GM12878 (cell line): ENCODE measurements at regions not wholly inside any gene's neighbourhood (a gene's known extent, or its start where the extent isn't known, plus 50 kb on each side); places are given as distances from the start of the nearest gene placed in this dataset.

Experiments used
- ATAC-seq: fragments of 200-7000 bp; cut with Tn5 transposase; 3 replicates; pipeline ENCODE4 v1.9.1; 2020; ENCODE audit warnings: mild to moderate bottlenecking, moderate library complexity
- BruUV-seq: library from RNA; stranded (reverse); fragments of 400-500 nt; replicated peaks from 2 replicates; lab custom pipeline; 2021; lab: Mats Ljungman, UMichigan
- CTCF ChIA-PET: fragments of 300-600 bp; sonication (Branson Sonifier 250); formaldehyde crosslinking; extraction: SDS; loops from one replicate; lab custom pipeline; 2021; ENCODE audit warnings: inconsistent platforms; lab: Yijun Ruan, JAX
- POLR2A ChIA-PET: fragments of 350-600 bp; formaldehyde crosslinking; extraction: SDS; loops from one replicate; lab custom pipeline; 2021; ENCODE audit warnings: inconsistent platforms; lab: Charles Lee
- RAD21 ChIA-PET: fragments of 300-600 bp; sonication (Branson Sonifier 250); formaldehyde crosslinking; loops from one replicate; lab custom pipeline; 2023; ENCODE audit warnings: antibody characterized with exemption; ENCODE audit not compliant: unreplicated experiment; lab: Charles Lee
- SMC1A ChIA-PET: fragments of 300-600 bp; sonication (Branson Sonifier 250); formaldehyde crosslinking; loops from one replicate; lab custom pipeline; 2023; ENCODE audit not compliant: unreplicated experiment, uncharacterized antibody; lab: Charles Lee
- DNase-seq: peaks from one replicate; pipeline ENCODE4 v3.0.0-alpha.2; 2011; ENCODE audit warnings: low read depth, low spot score
- FAIRE-seq: peaks from 3 replicates; lab custom pipeline; 2011; peaks lifted over from hg19 to GRCh38; lab: Jason Lieb, UNC
- H2AFZ ChIP-seq: 2 replicates; pipeline ENCODE4 v1.6.0; 2011; ENCODE audit warnings: low read depth, low read length, control low read depth; ENCODE audit not compliant: control insufficient read depth
- H3K27ac ChIP-seq: 2 replicates; pipeline ENCODE4 v1.5.1; 2011; ENCODE audit warnings: control low read depth; ENCODE audit not compliant: control insufficient read depth, insufficient read depth
- H3K27me3 ChIP-seq, 2 experiments: replicated peaks in 1 of 2; 2 replicates each; pipeline versions ENCODE4 v1.6.0 to v1.6.1; 2011; ENCODE audit warnings: low read length in 1 of 2; ENCODE audit not compliant: control insufficient read depth in 2 of 2, insufficient read depth in 2 of 2
- H3K36me3 ChIP-seq, 2 experiments: 2 replicates each; pipeline ENCODE4 v1.5.1; 2011; ENCODE audit warnings: low read length in 1 of 2; ENCODE audit not compliant: control insufficient read depth in 2 of 2, insufficient read depth in 2 of 2
- H3K4me1 ChIP-seq: 2 replicates; pipeline ENCODE4 v1.6.1; 2011; ENCODE audit warnings: mild to moderate bottlenecking, low read length, moderate library complexity, mixed read lengths; ENCODE audit not compliant: control insufficient read depth, insufficient read depth
- H3K4me2 ChIP-seq: 2 replicates; pipeline ENCODE4 v1.6.0; 2011; ENCODE audit warnings: control low read depth; ENCODE audit not compliant: control insufficient read depth, insufficient read depth
- H3K4me3 ChIP-seq: fragments of 200-600 bp; sonication (generic); 2 replicates; pipeline ENCODE4 v1.5.1; 2016
- H3K79me2 ChIP-seq: 2 replicates; pipeline ENCODE4 v1.6.0; 2011; ENCODE audit warnings: low read length; ENCODE audit not compliant: control insufficient read depth, insufficient read depth
- H3K9ac ChIP-seq: 2 replicates; pipeline ENCODE4 v1.8.0; 2011; ENCODE audit warnings: low read length, control low read depth, mixed read lengths; ENCODE audit not compliant: control insufficient read depth, insufficient read depth
- H3K9me3 ChIP-seq: replicated peaks from 3 replicates; pipeline ENCODE4 v1.5.1; 2011; ENCODE audit warnings: mild to moderate bottlenecking, low read length; ENCODE audit not compliant: control insufficient read depth, insufficient read depth
- H4K20me1 ChIP-seq: 2 replicates; pipeline ENCODE4 v1.6.0; 2011; ENCODE audit not compliant: control insufficient read depth, insufficient read depth
- ASH2L ChIP-seq: fragments of 300-600, 200-600 bp; sonication (generic); IDR thresholded peaks from 2 replicates; pipeline ENCODE4 v1.6.1; 2017; ENCODE audit warnings: low read depth, mild to moderate bottlenecking, borderline replicate concordance
- CBX5 ChIP-seq: sonication (generic); IDR thresholded peaks from 2 replicates; pipeline ENCODE4 v1.6.1; 2016; ENCODE audit warnings: low read depth, moderate library complexity, mild to moderate bottlenecking, inconsistent platforms
- ETV6 ChIP-seq, 2 experiments: fragments of 450-650 bp in 1 of 2; IDR thresholded peaks in 1 of 2; conservative IDR thresholded peaks in 1 of 2; 2 replicates each; pipeline ENCODE4 v1.6.1; 2014; ENCODE audit warnings: antibody characterized with exemption in 1 of 2, borderline replicate concordance in 1 of 2, low read depth in 1 of 2, mild to moderate bottlenecking in 1 of 2, moderate library complexity in 1 of 2
- FOS ChIP-seq: IDR thresholded peaks from 3 replicates; pipeline ENCODE4 v1.6.1; 2011; ENCODE audit warnings: borderline replicate concordance; ENCODE audit not compliant: insufficient read length; ENCODE audit errors: extremely low read depth
- MYC ChIP-seq: IDR thresholded peaks from 2 replicates; pipeline ENCODE4 v1.6.1; 2011; ENCODE audit warnings: mild to moderate bottlenecking, low read length, moderate library complexity, inconsistent platforms; ENCODE audit not compliant: insufficient read depth, insufficient replicate concordance, insufficient read length, severe bottlenecking
- NFIC ChIP-seq: IDR thresholded peaks from 2 replicates; pipeline ENCODE4 v1.6.1; 2012; ENCODE audit warnings: low read depth, mild to moderate bottlenecking, inconsistent platforms, low read length, moderate library complexity
- NR2C1 ChIP-seq: fragments of 450-650 bp; IDR thresholded peaks from 2 replicates; pipeline ENCODE4 v1.6.1; 2017; ENCODE audit warnings: antibody characterized with exemption, mild to moderate bottlenecking, moderate library complexity
- POU2F2 ChIP-seq: IDR thresholded peaks from 3 replicates; pipeline ENCODE4 v1.6.1; 2011; ENCODE audit warnings: low read depth, mild to moderate bottlenecking, low read length, borderline replicate concordance
- RELA ChIP-seq: fragments of 450-650 bp; IDR thresholded peaks from 2 replicates; pipeline ENCODE4 v1.8.0; 2014; ENCODE audit warnings: borderline replicate concordance; ENCODE audit not compliant: partially characterized antibody
- SREBF2 ChIP-seq: IDR thresholded peaks from 2 replicates; pipeline ENCODE4 v1.6.1; 2012; ENCODE audit warnings: mild to moderate bottlenecking, low read length
- SRF ChIP-seq, 2 experiments: IDR thresholded peaks; 2 replicates each; pipeline ENCODE4 v1.6.1; 2011; ENCODE audit warnings: low read depth in 2 of 2, low read length in 2 of 2, mild to moderate bottlenecking in 1 of 2, moderate library complexity in 1 of 2
- TAF1 ChIP-seq: IDR thresholded peaks from 2 replicates; pipeline ENCODE4 v1.6.1; 2011; ENCODE audit warnings: mild to moderate bottlenecking, low read depth, low read length, borderline replicate concordance
- TCF7 ChIP-seq: IDR thresholded peaks from 2 replicates; pipeline ENCODE4 v1.6.1; 2014; ENCODE audit warnings: antibody characterized with exemption, borderline replicate concordance
- WRNIP1 ChIP-seq: IDR thresholded peaks from 2 replicates; pipeline ENCODE4 v1.6.1; 2011; ENCODE audit warnings: low read depth, low read length, improper control_type of control experiment, borderline replicate concordance
- ZBED1 ChIP-seq: IDR thresholded peaks from 2 replicates; pipeline ENCODE4 v1.6.1; 2016; ENCODE audit warnings: borderline replicate concordance
- in situ Hi-C: fragments of 300-500 bp; cut with MboI; formaldehyde crosslinking; loops from 9 replicates; pipeline ENCODE4 v1.14.3; 2018; ENCODE audit warnings: mixed read lengths
- intact Hi-C: fragments of 100-400 bp; cut with micrococcal nuclease; formaldehyde crosslinking; loops from one replicate; pipeline ENCODE4 v1.14.2; 2022; ENCODE audit not compliant: unreplicated experiment
- TF ChIP-seq, protein P1 (sequence below): fragments of 450-650 bp; IDR thresholded peaks from 2 replicates; pipeline ENCODE4 v1.6.1; 2014; ENCODE audit warnings: mild to moderate bottlenecking

DNA sequence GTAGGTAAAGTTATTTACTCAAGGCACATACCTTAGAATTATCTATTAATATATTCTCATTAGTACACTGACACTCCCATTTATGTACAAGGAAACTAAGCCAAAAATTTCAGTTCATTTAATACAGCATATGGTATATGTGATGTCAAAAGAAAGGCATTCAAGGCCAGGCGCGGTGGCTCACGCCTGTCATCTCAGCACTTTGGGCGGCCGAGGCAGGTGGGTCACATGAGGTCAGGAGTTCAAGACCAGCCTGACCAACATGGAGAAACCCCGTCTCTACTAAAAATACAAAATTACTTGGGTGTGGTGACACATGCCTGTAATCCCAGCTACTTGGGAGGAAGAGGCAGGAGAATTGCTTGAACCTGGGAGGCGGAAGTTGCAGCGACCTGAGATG, 435.2 kb downstream of the GBE1 start (continued):
- no peak for TF ChIP-seq MYC
- TF ChIP-seq SREBF2, result no peak
- TF ChIP-seq SRF (IDR thresholded peaks at IDR 0.05; ENCODE audit: low read depth in 2 of 2, low read length in 2 of 2), result no peak

DNA sequence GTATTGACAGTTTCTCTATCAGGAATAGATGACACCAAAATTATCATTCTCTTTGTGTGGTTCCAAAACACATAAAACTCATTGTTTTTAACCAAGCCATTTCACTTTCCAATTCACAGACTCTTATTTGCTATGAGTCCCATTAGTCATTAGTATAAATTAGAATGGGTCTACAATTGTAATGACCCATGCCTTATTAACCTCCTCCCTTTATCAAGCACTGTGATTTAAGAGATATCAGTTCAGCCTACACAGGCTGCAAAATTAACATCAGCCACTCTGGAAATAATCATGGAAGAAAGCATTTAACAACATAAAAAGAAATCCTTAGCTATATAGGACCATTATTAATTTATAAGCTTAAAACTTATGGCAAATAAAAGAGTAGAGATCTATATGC, 440.6 kb downstream of the GBE1 start:
- TF ChIP-seq WRNIP1 (no peak), NFIC (no peak), SREBF2 (no peak)
- TF ChIP-seq, all 136 proteins: peak for 0
- BruUV-seq, result no TSS peak

DNA sequence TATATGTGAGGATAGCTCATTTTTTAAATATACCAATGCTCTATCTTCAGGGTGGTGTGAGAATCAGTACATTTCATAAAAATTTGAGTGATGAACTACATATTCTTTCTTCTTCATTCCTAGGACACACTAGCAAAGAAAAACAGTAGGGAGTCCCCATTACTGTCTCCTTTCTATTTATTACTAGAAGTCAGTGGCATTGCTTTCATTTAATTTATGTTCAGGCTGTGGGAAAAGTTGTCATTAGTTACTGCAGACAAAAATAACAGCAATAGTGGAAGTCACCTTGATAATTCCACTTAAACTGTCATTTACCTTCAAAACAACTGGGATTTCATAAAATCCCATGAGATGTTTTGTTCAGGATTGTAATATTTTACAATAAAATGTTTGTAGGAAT, 446.4 kb downstream of the GBE1 start:
- DNase-seq (no peak), FAIRE-seq (no peak), ATAC-seq (no peak)
- Histone ChIP-seq H3K9ac (no peak overlapping the region), H3K27ac (no peak overlapping the region), H3K79me2 (no peaks in the 10 kb centered on the region), H3K36me3 (no peaks in the 10 kb centered on the region), H3K27me3 (no peaks in the 10 kb centered on the region), H2AFZ (no peak overlapping the region), H4K20me1 (no peaks in the 10 kb centered on the region), H3K4me2 (no peak overlapping the region), H3K4me3 (no peak overlapping the region), H3K9me3 (no peaks in the 10 kb centered on the region), H3K4me1 (no peaks in the 10 kb centered on the region)
- TF ChIP-seq CBX5 (no peak), RELA (no peak), ASH2L (no peak), ZBED1 (no peak), TCF7 (no peak), ETV6 (conservative IDR thresholded peaks at IDR 0.05 in 1 of 2, IDR thresholded peaks at IDR 0.05 in 1 of 2; ENCODE audit: borderline replicate concordance in 1 of 2, low read depth in 1 of 2) (no peak), TAF1 (no peak), POU2F2 (no peak), FOS (no peak), NR2C1 (no peak)
- TF ChIP-seq, protein P1, sequence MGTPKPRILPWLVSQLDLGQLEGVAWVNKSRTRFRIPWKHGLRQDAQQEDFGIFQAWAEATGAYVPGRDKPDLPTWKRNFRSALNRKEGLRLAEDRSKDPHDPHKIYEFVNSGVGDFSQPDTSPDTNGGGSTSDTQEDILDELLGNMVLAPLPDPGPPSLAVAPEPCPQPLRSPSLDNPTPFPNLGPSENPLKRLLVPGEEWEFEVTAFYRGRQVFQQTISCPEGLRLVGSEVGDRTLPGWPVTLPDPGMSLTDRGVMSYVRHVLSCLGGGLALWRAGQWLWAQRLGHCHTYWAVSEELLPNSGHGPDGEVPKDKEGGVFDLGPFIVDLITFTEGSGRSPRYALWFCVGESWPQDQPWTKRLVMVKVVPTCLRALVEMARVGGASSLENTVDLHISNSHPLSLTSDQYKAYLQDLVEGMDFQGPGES, result no peak
- RAD21 ChIA-PET, result no interaction called here
- BruUV-seq, result no TSS peak
- intact Hi-C loops, result no loop called here
- CTCF ChIA-PET, result interaction anchor here (1.6 kb wide), 1 partner anchor 13 kb away, joined by 11 read pairs; no protein-coding TSS in a partner anchor
- in situ Hi-C loops, result no loop called here
- POLR2A ChIA-PET, result no interaction called here
- SMC1A ChIA-PET, result no interaction called here

More for the DNA sequence above, 440.6 kb downstream of the GBE1 start:
- Histone ChIP-seq H3K9ac (no peak overlapping the region), H4K20me1 (no peaks in the 10 kb centered on the region), H3K4me1 (no peaks in the 10 kb centered on the region), H3K4me2 (no peak overlapping the region), H3K9me3 (no peaks in the 10 kb centered on the region), H3K27ac (no peak overlapping the region), H3K79me2 (no peaks in the 10 kb centered on the region), H3K4me3 (no peak overlapping the region), H2AFZ (no peak overlapping the region), H3K27me3 (no peaks in the 10 kb centered on the region), H3K36me3 (no peaks in the 10 kb centered on the region)
- SMC1A ChIA-PET, result interaction anchor here (1.4 kb wide), 1 partner anchor 13 kb away, joined by 3 read pairs; no protein-coding TSS in a partner anchor
- intact Hi-C loops, result no loop called here
- CTCF ChIA-PET, result interaction anchor here (1.1 kb wide), 1 partner anchor 20 kb away, joined by 3 read pairs; no protein-coding TSS in a partner anchor
- DNase-seq (no peak), ATAC-seq (no peak), FAIRE-seq (no peak)
- POLR2A ChIA-PET, result no interaction called here
- RAD21 ChIA-PET, result no interaction called here
- in situ Hi-C loops, result no loop called here
